Esophagus muscularis mucosa (tissue), 4 donors: ENCODE measurements at regions not wholly inside any gene's neighbourhood (a gene's known extent, or its start where the extent isn't known, plus 50 kb on each side); places are given as distances from the start of the nearest gene placed in this dataset.
"Not testable (repeated sequence)": the region's sequence is repeated elsewhere in the genome, so short reads cannot be mapped to it uniquely, and the experiment has no call there.

Experiments
- DNase-seq: peaks from one replicate; pipeline ENCODE4 v3.0.0-alpha.2; 2017; ENCODE audit errors: extremely low spot score
- H3K27ac ChIP-seq, 4 donors: fragments of 200-600 bp; sonication (generic); replicated peaks in 1 of 4; 1 replicate in 3 of 4; 2 replicates in 1 of 4; pipeline ENCODE4 v1.5.1; 2016 to 2019; ENCODE audit warnings: mild to moderate bottlenecking in 1 of 4
- H3K27me3 ChIP-seq, 4 donors: fragments of 200-600 bp; sonication (generic); one replicate each; pipeline versions ENCODE4 v1.5.1 to v1.6.0; 2016 to 2019
- H3K36me3 ChIP-seq, 4 donors: fragments of 200-600 bp; sonication (generic); one replicate each; pipeline ENCODE4 v1.5.1; 2016 to 2019
- H3K4me1 ChIP-seq, 4 donors: fragments of 200-600 bp; sonication (generic); one replicate each; pipeline ENCODE4 v1.5.1; 2016 to 2019
- H3K4me3 ChIP-seq, 4 donors: fragments of 200-600 bp; sonication (generic); 1 replicate in 2 of 4; 2 replicates in 2 of 4; pipeline ENCODE4 v1.5.1; 2016 to 2019; ENCODE audit warnings: mild to moderate bottlenecking in 4 of 4, moderate library complexity in 1 of 4
- H3K9me3 ChIP-seq, 4 donors: fragments of 200-600 bp; sonication (generic); 1 replicate in 3 of 4; 2 replicates in 1 of 4; pipeline ENCODE4 v1.5.1; 2016 to 2019
- CTCF ChIP-seq, 3 experiments: fragments of 200-600 bp in 2 of 3; fragments of 450-650 bp in 1 of 3; sonication (generic) in 2 of 3; IDR thresholded peaks; one replicate each; pipeline ENCODE4 v1.5.1; 2017 to 2019; ENCODE audit warnings: antibody characterized with exemption in 3 of 3, mild to moderate bottlenecking in 2 of 3, moderate library complexity in 1 of 3
- EP300 ChIP-seq: sonication (generic); formaldehyde crosslinking; IDR thresholded peaks from one replicate; pipeline ENCODE4 v1.6.1; 2017; ENCODE audit warnings: antibody characterized with exemption
- POLR2A ChIP-seq: fragments of 450-650 bp; IDR thresholded peaks from one replicate; pipeline ENCODE4 v1.6.1; 2017; ENCODE audit warnings: antibody characterized with exemption, moderate library complexity, mild to moderate bottlenecking, low read depth
- POLR2AphosphoS5 ChIP-seq, 2 donors: sonication (generic); formaldehyde crosslinking; IDR thresholded peaks; one replicate each; pipeline ENCODE4 v1.6.1; 2017; ENCODE audit warnings: antibody characterized with exemption in 2 of 2
- WGBS: methylation state at CpG from one replicate; pipeline ENCODE4 v1.1.5; 2018; 5-methylcytosine and 5-hydroxymethylcytosine counted together
- intact Hi-C: fragments of 100-400 bp; cut with DNase I; formaldehyde crosslinking; loops from one replicate; pipeline ENCODE4 v1.15.1; 2023

GRCh38 chr22:23457380-23457985 lies 122.6 kb downstream of the IGLL1 start:
- Histone ChIP-seq H3K36me3 (no peaks in the 10 kb centered on the region), H3K27me3 (peaks cover 0 to 30% (median 0%) of the 10 kb centered on the region in 4 donors), H3K27ac (no peak overlapping the region), H3K4me3 (no peak overlapping the region), H3K9me3 (no peaks in the 10 kb centered on the region), H3K4me1 (no peaks in the 10 kb centered on the region)
- intact Hi-C loops: no loop called here
- DNase-seq: peak; percentile 84
- 80% methylated on average over 13 of the region's 21 CpGs for WGBS
- TF ChIP-seq POLR2AphosphoS5 (IDR thresholded peaks at IDR 0.05) (no peak), EP300 (no peak), POLR2A (no peak), CTCF (IDR thresholded peaks at IDR 0.05) (no peak)

- H3K4me3 ChIP-seq, H3K27ac ChIP-seq, H3K4me1 ChIP-seq, H3K9me3 ChIP-seq, H3K36me3 ChIP-seq, intact Hi-C loops: not testable (repeated sequence)
- WGBS: 71% methylated on average over 23 of the region's 27 CpGs
- peaks cover 0 to 37% (median 0%) of the 10 kb centered on the region in 4 donors for H3K27me3 ChIP-seq
- DNase-seq: peak; percentile 79
Observed at GRCh38 chr22:23456666-23457379, 123.3 kb downstream of the IGLL1 start.

GRCh38 chr22:23454345-23454744 lies 125.7 kb downstream of the IGLL1 start:
- intact Hi-C loops, H3K4me1 ChIP-seq, H3K36me3 ChIP-seq, H3K4me3 ChIP-seq, H3K9me3 ChIP-seq, H3K27ac ChIP-seq: not testable (repeated sequence)
- peak; percentile 29 for DNase-seq
- peaks cover 0 to 39% (median 0%) of the 10 kb centered on the region in 4 donors for H3K27me3 ChIP-seq
- WGBS: 85% methylated on average over 9 of the region's 9 CpGs

- Histone ChIP-seq H3K27me3 (peaks cover 0 to 33% (median 0%) of the 10 kb centered on the region in 4 donors), H3K4me3 (no peak overlapping the region), H3K27ac (no peak overlapping the region), H3K9me3 (no peaks in the 10 kb centered on the region), H3K36me3 (no peaks in the 10 kb centered on the region), H3K4me1 (no peaks in the 10 kb centered on the region)
- WGBS: 79% methylated on average over 9 of the region's 9 CpGs
- DNase-seq: peak; percentile 62
- no peak for TF ChIP-seq EP300
- TF ChIP-seq POLR2AphosphoS5 (IDR thresholded peaks at IDR 0.05): no peak
- TF ChIP-seq POLR2A: no peak
- TF ChIP-seq CTCF (IDR thresholded peaks at IDR 0.05): no peak
- intact Hi-C loops: no loop called here
Observed at GRCh38 chr22:23453277-23453676, 126.8 kb downstream of the IGLL1 start.

- peaks cover 0 to 24% (median 0%) of the 10 kb centered on the region in 4 donors for H3K27me3 ChIP-seq
- no peaks in the 10 kb centered on the region for H3K36me3 ChIP-seq
- no peak overlapping the region for H3K4me3 ChIP-seq
- H3K4me1 ChIP-seq: no peaks in the 10 kb centered on the region
- TF ChIP-seq POLR2AphosphoS5 (IDR thresholded peaks at IDR 0.05) (no peak), POLR2A (no peak), CTCF (IDR thresholded peaks at IDR 0.05) (no peak)
- no peak overlapping the region for H3K27ac ChIP-seq
- no peaks in the 10 kb centered on the region for H3K9me3 ChIP-seq
- intact Hi-C loops: no loop called here
- whole genome bisulfite sequencing: 78% methylated on average over 13 of the region's 23 CpGs
- peak; percentile 87 for DNase-seq
Observed at GRCh38 chr22:23452231-23453010, 127.7 kb downstream of the IGLL1 start.

GRCh38 chr22:23451452-23452230 lies 128.4 kb downstream of the IGLL1 start:
- peak; percentile 42 for DNase-seq
- whole genome bisulfite sequencing: 78% methylated on average over 20 of the region's 30 CpGs
- intact Hi-C loops, H3K9me3 ChIP-seq, H3K27ac ChIP-seq, H3K4me3 ChIP-seq, H3K36me3 ChIP-seq, H3K4me1 ChIP-seq: not testable (repeated sequence)
- peaks cover 0 to 16% (median 0%) of the 10 kb centered on the region in 4 donors for H3K27me3 ChIP-seq

- not testable (repeated sequence) for H3K4me1 ChIP-seq, DNase-seq
Observed at GRCh38 chr22:23450821-23451220, 129.3 kb downstream of the IGLL1 start.

More at GRCh38 chr22:23450821-23451220, 129.3 kb downstream of the IGLL1 start:
- H3K4me3 ChIP-seq, H3K36me3 ChIP-seq, H3K9me3 ChIP-seq, intact Hi-C loops, H3K27ac ChIP-seq: not testable (repeated sequence)
- 91% methylated on average over 5 of the region's 15 CpGs for WGBS
- H3K27me3 ChIP-seq: peaks cover 0 to 13% (median 0%) of the 10 kb centered on the region in 4 donors
